Immature natural killer cell (primary cell): ENCODE measurements at regions not wholly inside any gene's neighbourhood (a gene's known extent, or its start where the extent isn't known, plus 50 kb on each side); places are given as distances from the start of the nearest gene placed in this dataset.

Experiments used
- DNase-seq, 3 donors: peaks; one replicate each; pipeline ENCODE4 v3.0.0; 2022; ENCODE audit warnings: mixed read lengths in 1 of 3
- H3K27ac Mint-ChIP-seq, 6 donors: one replicate each; pipeline ENCODE4 v1.8.0; 2020; ENCODE audit warnings: mixed read lengths in 6 of 6, mild to moderate bottlenecking in 5 of 6, inconsistent platforms in 4 of 6, moderate library complexity in 3 of 6
- H3K27me3 Mint-ChIP-seq, 3 donors: one replicate each; pipeline ENCODE4 v1.8.0; 2020 to 2021; ENCODE audit warnings: low read depth in 3 of 3, mild to moderate bottlenecking in 3 of 3, mixed read lengths in 3 of 3, moderate library complexity in 3 of 3, inconsistent platforms in 1 of 3
- H3K36me3 Mint-ChIP-seq, 3 donors: one replicate each; pipeline ENCODE4 v1.8.0; 2020; ENCODE audit warnings: mixed read lengths in 3 of 3, inconsistent platforms in 2 of 3, mild to moderate bottlenecking in 2 of 3
- H3K4me1 Mint-ChIP-seq, 2 donors: one replicate each; pipeline ENCODE4 v1.8.0; 2020; ENCODE audit warnings: inconsistent platforms in 2 of 2, mild to moderate bottlenecking in 2 of 2, mixed read lengths in 2 of 2, moderate library complexity in 1 of 2
- H3K4me3 Mint-ChIP-seq, 5 donors: one replicate each; pipeline ENCODE4 v1.8.0; 2020; ENCODE audit warnings: mild to moderate bottlenecking in 5 of 5, mixed read lengths in 5 of 5, inconsistent platforms in 3 of 5, moderate library complexity in 3 of 5
- H3K9me3 Mint-ChIP-seq, 6 donors: one replicate each; pipeline ENCODE4 v1.8.0; 2020; ENCODE audit warnings: mild to moderate bottlenecking in 6 of 6, mixed read lengths in 6 of 6, inconsistent platforms in 4 of 6, moderate library complexity in 3 of 6

GRCh38 chr18:39946623-39947061, 2008.4 kb upstream of the PIK3C3 start:
- peaks cover 4 to 57% (median 7%) of the 10 kb centered on the region in 6 donors for H3K9me3 Mint-ChIP-seq
- peaks cover 0 to 4% (median 3%) of the 10 kb centered on the region in 3 donors for H3K36me3 Mint-ChIP-seq
- no peak for DNase-seq
- H3K4me3 Mint-ChIP-seq = no peak overlapping the region
- peaks cover 0 to 4% (median 0%) of the 10 kb centered on the region in 3 donors for H3K27me3 Mint-ChIP-seq
- no peak overlapping the region for H3K27ac Mint-ChIP-seq
- no peaks in the 10 kb centered on the region for H3K4me1 Mint-ChIP-seq

- H3K4me1 Mint-ChIP-seq = no peaks in the 10 kb centered on the region
- DNase-seq = no peak
- peaks cover 0 to 4% (median 3%) of the 10 kb centered on the region in 3 donors for H3K36me3 Mint-ChIP-seq
- H3K27ac Mint-ChIP-seq = no peak overlapping the region
- H3K4me3 Mint-ChIP-seq = no peak overlapping the region
- H3K9me3 Mint-ChIP-seq = peaks cover 4 to 57% (median 7%) of the 10 kb centered on the region in 6 donors
- H3K27me3 Mint-ChIP-seq = peaks cover 0 to 4% (median 0%) of the 10 kb centered on the region in 3 donors
These were observed 2010.0 kb upstream of the PIK3C3 start for GRCh38 chr18:39945076-39945475.

- Mint-ChIP-seq H3K4me3 (no peak overlapping the region), H3K4me1 (no peaks in the 10 kb centered on the region), H3K27ac (no peak overlapping the region)
These were observed 2012.3 kb upstream of the PIK3C3 start for GRCh38 chr18:39942702-39943101.

GRCh38 chr18:39938676-39939608, 2016.1 kb upstream of the PIK3C3 start:
- Mint-ChIP-seq H3K27ac (no peak overlapping the region), H3K27me3 (no peaks in the 10 kb centered on the region), H3K36me3 (peaks cover 0 to 4% (median 0%) of the 10 kb centered on the region in 3 donors), H3K9me3 (peaks cover 8 to 53% (median 18%) of the 10 kb centered on the region in 6 donors), H3K4me3 (no peak overlapping the region), H3K4me1 (no peaks in the 10 kb centered on the region)
- DNase-seq = no peak

More at GRCh38 chr18:39942702-39943101, 2012.3 kb upstream of the PIK3C3 start:
- Mint-ChIP-seq H3K9me3 (peaks cover 8 to 52% (median 11%) of the 10 kb centered on the region in 6 donors), H3K36me3 (peaks cover 0 to 4% (median 3%) of the 10 kb centered on the region in 3 donors), H3K27me3 (peaks cover 0 to 2% (median 0%) of the 10 kb centered on the region in 3 donors)
- no peak for DNase-seq

- peaks cover 8 to 38% (median 21%) of the 10 kb centered on the region in 6 donors for H3K9me3 Mint-ChIP-seq
- H3K36me3 Mint-ChIP-seq = no peaks in the 10 kb centered on the region
These were observed 2019.4 kb upstream of the PIK3C3 start for GRCh38 chr18:39935598-39935997.

GRCh38 chr18:39918847-39919246, 2036.2 kb upstream of the PIK3C3 start:
- peaks cover 9 to 52% (median 24%) of the 10 kb centered on the region in 6 donors for H3K9me3 Mint-ChIP-seq
- peaks cover 0 to 3% (median 0%) of the 10 kb centered on the region in 3 donors for H3K27me3 Mint-ChIP-seq
- no peak for DNase-seq
- H3K27ac Mint-ChIP-seq = no peak overlapping the region
- no peaks in the 10 kb centered on the region for H3K4me1 Mint-ChIP-seq
- H3K4me3 Mint-ChIP-seq = no peak overlapping the region
- H3K36me3 Mint-ChIP-seq = peaks cover 0 to 3% (median 0%) of the 10 kb centered on the region in 3 donors

More at GRCh38 chr18:39935598-39935997, 2019.4 kb upstream of the PIK3C3 start:
- no peak for DNase-seq
- H3K27ac Mint-ChIP-seq = no peak overlapping the region
- no peaks in the 10 kb centered on the region for H3K4me1 Mint-ChIP-seq
- no peak overlapping the region for H3K4me3 Mint-ChIP-seq
- no peaks in the 10 kb centered on the region for H3K27me3 Mint-ChIP-seq

- H3K27me3 Mint-ChIP-seq = peaks cover 0 to 5% (median 2%) of the 10 kb centered on the region in 3 donors
- H3K27ac Mint-ChIP-seq = no peak overlapping the region
- no peaks in the 10 kb centered on the region for H3K36me3 Mint-ChIP-seq
- DNase-seq = no peak
- no peaks in the 10 kb centered on the region for H3K4me1 Mint-ChIP-seq
- H3K9me3 Mint-ChIP-seq = peaks cover 16 to 66% (median 29%) of the 10 kb centered on the region in 6 donors
- no peak overlapping the region for H3K4me3 Mint-ChIP-seq
These were observed 2041.2 kb upstream of the PIK3C3 start for GRCh38 chr18:39913672-39914366.

GRCh38 chr18:39911716-39912115, 2043.3 kb upstream of the PIK3C3 start:
- H3K36me3 Mint-ChIP-seq = no peaks in the 10 kb centered on the region
- no peak for DNase-seq
- no peaks in the 10 kb centered on the region for H3K4me1 Mint-ChIP-seq
- H3K27ac Mint-ChIP-seq = no peak overlapping the region
- peaks cover 0 to 5% (median 5%) of the 10 kb centered on the region in 3 donors for H3K27me3 Mint-ChIP-seq
- H3K4me3 Mint-ChIP-seq = no peak overlapping the region
- peaks cover 18 to 72% (median 27%) of the 10 kb centered on the region in 6 donors for H3K9me3 Mint-ChIP-seq

- DNase-seq = no peak
- H3K27me3 Mint-ChIP-seq = peaks cover 0 to 5% (median 5%) of the 10 kb centered on the region in 3 donors
- no peaks in the 10 kb centered on the region for H3K4me1 Mint-ChIP-seq
- no peaks in the 10 kb centered on the region for H3K36me3 Mint-ChIP-seq
- H3K4me3 Mint-ChIP-seq = no peak overlapping the region
- H3K9me3 Mint-ChIP-seq = peaks cover 15 to 58% (median 19%) of the 10 kb centered on the region in 6 donors
- H3K27ac Mint-ChIP-seq = no peak overlapping the region
These were observed 2045.3 kb upstream of the PIK3C3 start for GRCh38 chr18:39909706-39910105.

- no peak overlapping the region for H3K27ac Mint-ChIP-seq
- no peaks in the 10 kb centered on the region for H3K4me1 Mint-ChIP-seq
- no peak for DNase-seq
- H3K4me3 Mint-ChIP-seq = no peak overlapping the region
- H3K36me3 Mint-ChIP-seq = no peaks in the 10 kb centered on the region
- H3K27me3 Mint-ChIP-seq = no peaks in the 10 kb centered on the region
- peaks cover 7 to 34% (median 13%) of the 10 kb centered on the region in 6 donors for H3K9me3 Mint-ChIP-seq
These were observed 2068.9 kb upstream of the PIK3C3 start for GRCh38 chr18:39886136-39886535.

- Mint-ChIP-seq H3K4me3 (no peak overlapping the region), H3K9me3 (peaks cover 7 to 41% (median 12%) of the 10 kb centered on the region in 6 donors), H3K36me3 (no peaks in the 10 kb centered on the region), H3K27ac (no peak overlapping the region), H3K4me1 (no peaks in the 10 kb centered on the region), H3K27me3 (no peaks in the 10 kb centered on the region)
- DNase-seq = no peak
These were observed 2082.4 kb upstream of the PIK3C3 start for GRCh38 chr18:39872651-39873050.

- peaks cover 7 to 44% (median 13%) of the 10 kb centered on the region in 6 donors for H3K9me3 Mint-ChIP-seq
- no peak for DNase-seq
- no peaks in the 10 kb centered on the region for H3K27me3 Mint-ChIP-seq
- H3K36me3 Mint-ChIP-seq = no peaks in the 10 kb centered on the region
- no peak overlapping the region for H3K27ac Mint-ChIP-seq
- no peak overlapping the region for H3K4me3 Mint-ChIP-seq
- H3K4me1 Mint-ChIP-seq = no peaks in the 10 kb centered on the region
These were observed 2083.1 kb upstream of the PIK3C3 start for GRCh38 chr18:39871961-39872360.

GRCh38 chr18:39870591-39870990, 2084.4 kb upstream of the PIK3C3 start:
- Mint-ChIP-seq H3K27me3 (no peaks in the 10 kb centered on the region), H3K4me1 (no peaks in the 10 kb centered on the region), H3K9me3 (peaks cover 7 to 44% (median 15%) of the 10 kb centered on the region in 6 donors), H3K27ac (no peak overlapping the region), H3K36me3 (peaks cover 0 to 4% (median 0%) of the 10 kb centered on the region in 3 donors), H3K4me3 (no peak overlapping the region)
- no peak for DNase-seq

- Mint-ChIP-seq H3K27me3 (no peaks in the 10 kb centered on the region), H3K4me3 (no peak overlapping the region), H3K9me3 (peaks cover 2 to 37% (median 13%) of the 10 kb centered on the region in 6 donors), H3K4me1 (no peaks in the 10 kb centered on the region), H3K36me3 (peaks cover 0 to 4% (median 3%) of the 10 kb centered on the region in 3 donors), H3K27ac (no peak overlapping the region)
- DNase-seq = no peak
These were observed 2091.1 kb upstream of the PIK3C3 start for GRCh38 chr18:39863916-39864315.
